ENCODE measurements at regions not wholly inside any gene's neighbourhood (a gene's known extent, or its start where the extent isn't known, plus 50 kb on each side); places are given as distances from the start of the nearest gene placed in this dataset.
A peak's percentile ranks its signal among the peaks of the same experiment; 100 is the strongest.
"Not testable (repeated sequence)": the region's sequence is repeated elsewhere in the genome, so short reads cannot be mapped to it uniquely, and the experiment has no call there.

DNA sequence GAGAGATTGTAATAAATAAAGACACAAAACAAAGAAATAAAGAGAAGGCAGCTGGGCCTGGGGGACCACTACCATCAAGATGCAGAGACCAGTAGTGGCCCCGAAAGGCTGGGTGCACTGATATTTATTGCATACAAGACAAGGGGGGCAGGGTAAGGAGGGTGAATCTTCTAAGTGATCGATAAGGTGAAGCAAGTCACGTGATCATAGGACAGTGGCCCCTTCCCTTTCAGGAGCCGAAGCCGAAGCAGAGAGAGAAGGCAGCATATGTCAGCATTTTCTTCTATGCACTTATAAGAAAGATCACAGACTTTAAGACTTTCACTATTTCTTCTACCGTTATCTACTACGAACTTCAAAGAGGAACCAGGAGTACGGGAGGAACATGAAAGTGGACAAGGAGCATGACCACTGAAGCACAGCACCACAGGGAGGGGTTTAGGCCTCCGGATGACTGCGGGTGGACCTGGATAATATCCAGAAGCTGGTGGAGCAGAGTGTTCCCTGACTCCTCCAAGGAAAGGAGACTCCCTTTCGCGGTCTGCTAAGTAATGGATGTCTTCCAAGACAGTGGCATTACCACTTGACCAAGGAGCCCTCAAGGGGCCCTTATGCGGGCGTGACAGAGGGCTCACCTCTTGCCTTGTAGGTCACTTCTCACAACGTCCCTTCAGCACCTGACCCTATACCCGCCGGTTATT lies 126.4 kb downstream of the RBM46 start:
- DNase-seq (ENCODE audit: low read depth, low spot score); CTCF ChIA-PET; H3K9me3 ChIP-seq (ENCODE audit: control insufficient read depth, insufficient read depth, low read length); H3K27ac ChIP-seq (ENCODE audit: low read depth, low read length); POLR2A ChIA-PET; H3K27me3 ChIP-seq (ENCODE audit: control insufficient read depth, insufficient read depth, low read length); H3K4me3 ChIP-seq (ENCODE audit: low read depth, low read length): not testable (repeated sequence)

DNA sequence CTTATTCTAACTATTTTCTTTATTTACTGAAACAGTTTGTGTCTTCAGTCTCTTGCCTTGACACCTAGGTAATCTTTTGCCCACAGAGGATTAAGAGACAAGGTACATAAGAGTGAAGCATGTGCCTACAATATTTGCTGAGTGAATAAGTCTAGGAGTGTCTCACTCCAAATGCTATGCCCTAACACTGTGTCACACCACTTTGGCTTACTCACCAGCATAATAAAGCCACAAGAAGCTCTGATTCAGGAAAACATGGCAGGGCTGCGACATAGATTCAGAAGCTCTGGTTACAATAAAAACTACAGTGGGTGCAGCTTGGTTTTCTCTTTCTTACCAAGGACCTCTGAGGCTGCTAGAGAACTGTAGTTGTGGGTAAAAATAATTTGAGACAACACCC lies 127.1 kb downstream of the RBM46 start:
- CTCF ChIA-PET = no interaction called here
- Histone ChIP-seq H3K27me3 (ENCODE audit: control insufficient read depth, insufficient read depth, low read length) (no peaks in the 10 kb centered on the region), H3K9me3 (ENCODE audit: control insufficient read depth, insufficient read depth, low read length) (peaks cover 3% of the 10 kb centered on the region; the same call in 1 of the 2 replicates), H3K27ac (ENCODE audit: low read depth, low read length) (no peak overlapping the region), H3K4me3 (ENCODE audit: low read depth, low read length) (no peak overlapping the region)
- TF ChIP-seq, protein P1, sequence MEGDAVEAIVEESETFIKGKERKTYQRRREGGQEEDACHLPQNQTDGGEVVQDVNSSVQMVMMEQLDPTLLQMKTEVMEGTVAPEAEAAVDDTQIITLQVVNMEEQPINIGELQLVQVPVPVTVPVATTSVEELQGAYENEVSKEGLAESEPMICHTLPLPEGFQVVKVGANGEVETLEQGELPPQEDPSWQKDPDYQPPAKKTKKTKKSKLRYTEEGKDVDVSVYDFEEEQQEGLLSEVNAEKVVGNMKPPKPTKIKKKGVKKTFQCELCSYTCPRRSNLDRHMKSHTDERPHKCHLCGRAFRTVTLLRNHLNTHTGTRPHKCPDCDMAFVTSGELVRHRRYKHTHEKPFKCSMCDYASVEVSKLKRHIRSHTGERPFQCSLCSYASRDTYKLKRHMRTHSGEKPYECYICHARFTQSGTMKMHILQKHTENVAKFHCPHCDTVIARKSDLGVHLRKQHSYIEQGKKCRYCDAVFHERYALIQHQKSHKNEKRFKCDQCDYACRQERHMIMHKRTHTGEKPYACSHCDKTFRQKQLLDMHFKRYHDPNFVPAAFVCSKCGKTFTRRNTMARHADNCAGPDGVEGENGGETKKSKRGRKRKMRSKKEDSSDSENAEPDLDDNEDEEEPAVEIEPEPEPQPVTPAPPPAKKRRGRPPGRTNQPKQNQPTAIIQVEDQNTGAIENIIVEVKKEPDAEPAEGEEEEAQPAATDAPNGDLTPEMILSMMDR (IDR thresholded peaks at IDR 0.05; ENCODE audit: low read depth, low read length) = no peak
- POLR2A ChIA-PET = no interaction called here
- no peak for DNase-seq (ENCODE audit: low read depth, low spot score)

GRCh38 chr4:154911097-154911496 lies 130.0 kb downstream of the RBM46 start:
- POLR2A ChIA-PET = no interaction called here
- TF ChIP-seq, protein P1 (IDR thresholded peaks at IDR 0.05; ENCODE audit: low read depth, low read length) = peak; percentile 21
- H3K27ac ChIP-seq (ENCODE audit: low read depth, low read length) = no peak overlapping the region
- CTCF ChIA-PET = interaction anchor here (1.0 to 2.0 kb wide), 3 partner anchors 31 to 105 kb away, joined by 3 to 18 read pairs (median 4); no protein-coding TSS in a partner anchor
- H3K4me3 ChIP-seq (ENCODE audit: low read depth, low read length) = no peak overlapping the region
- no peak for DNase-seq (ENCODE audit: low read depth, low spot score)
- peaks cover 3% of the 10 kb centered on the region; the same call in 1 of the 2 replicates for H3K9me3 ChIP-seq (ENCODE audit: control insufficient read depth, insufficient read depth, low read length)
- no peaks in the 10 kb centered on the region for H3K27me3 ChIP-seq (ENCODE audit: control insufficient read depth, insufficient read depth, low read length)

- no peak for DNase-seq (ENCODE audit: low read depth, low spot score)
- ChIA-PET POLR2A (no interaction called here), CTCF (interaction anchor here (1.0 to 2.0 kb wide), 3 partner anchors 32 to 105 kb away, joined by 3 to 18 read pairs (median 4); no protein-coding TSS in a partner anchor)
- H3K9me3 ChIP-seq (ENCODE audit: control insufficient read depth, insufficient read depth, low read length) = peaks cover 3% of the 10 kb centered on the region; the same call in 1 of the 2 replicates
- TF ChIP-seq, protein P1 (IDR thresholded peaks at IDR 0.05; ENCODE audit: low read depth, low read length) = no peak
- H3K27ac ChIP-seq (ENCODE audit: low read depth, low read length) = no peak overlapping the region
- H3K4me3 ChIP-seq (ENCODE audit: low read depth, low read length) = no peak overlapping the region
- no peaks in the 10 kb centered on the region for H3K27me3 ChIP-seq (ENCODE audit: control insufficient read depth, insufficient read depth, low read length)
Observed at GRCh38 chr4:154911608-154912098, 130.6 kb downstream of the RBM46 start.

GRCh38 chr4:154916068-154916467 lies 135.0 kb downstream of the RBM46 start:
- no peak for DNase-seq (ENCODE audit: low read depth, low spot score)
- H3K9me3 ChIP-seq (ENCODE audit: control insufficient read depth, insufficient read depth, low read length) = 0 out of 2 replicates have a peak, but pooled peaks cover 3% of the 10 kb centered on the region
- no peaks in the 10 kb centered on the region for H3K27me3 ChIP-seq (ENCODE audit: control insufficient read depth, insufficient read depth, low read length)
- ChIA-PET POLR2A (no interaction called here), CTCF (no interaction called here)
- no peak overlapping the region for H3K4me3 ChIP-seq (ENCODE audit: low read depth, low read length)
- TF ChIP-seq, protein P1 (IDR thresholded peaks at IDR 0.05; ENCODE audit: low read depth, low read length) = no peak
- no peak overlapping the region for H3K27ac ChIP-seq (ENCODE audit: low read depth, low read length)

Measured in AG04450 (cell line).